ENCODE measurements at regions not wholly inside any gene's neighbourhood (a gene's known extent, or its start where the extent isn't known, plus 50 kb on each side); places are given as distances from the start of the nearest gene placed in this dataset.

- no peak overlapping the region for H3K4me3 ChIP-seq (ENCODE audit: low read length)
- intact Hi-C loops (cut with DNase I) = no loop called here
- WGBS = 89% methylated on average over 1 of the region's 1 CpG
- no peak for ATAC-seq
- H3K9me3 ChIP-seq (ENCODE audit: control insufficient read depth, low read length) = no peaks in the 10 kb centered on the region
- DNase-seq = no peak
- no peaks in the 10 kb centered on the region for H3K27me3 ChIP-seq (ENCODE audit: control insufficient read depth, insufficient read depth)
- H3K27ac ChIP-seq (ENCODE audit: low read length) = no peak overlapping the region
- H3K4me1 ChIP-seq (ENCODE audit: control insufficient read depth, insufficient read depth, low read length) = no peaks in the 10 kb centered on the region
These were observed 140.3 kb downstream of the SLC30A10 start for GRCh38 chr1:219788091-219788490.

GRCh38 chr1:219784660-219785381 is 143.5 kb downstream of the SLC30A10 start:
- peak in 1 of 3 donors; percentile 35 for DNase-seq
- Histone ChIP-seq H3K27ac (ENCODE audit: low read length) (no peak overlapping the region), H3K27me3 (ENCODE audit: control insufficient read depth, insufficient read depth) (no peaks in the 10 kb centered on the region), H3K4me1 (ENCODE audit: control insufficient read depth, insufficient read depth, low read length) (no peaks in the 10 kb centered on the region), H3K9me3 (ENCODE audit: control insufficient read depth, low read length) (no peaks in the 10 kb centered on the region), H3K4me3 (ENCODE audit: low read length) (no peak overlapping the region)
- ATAC-seq = peak; percentile 29 to 48
- WGBS = 53% methylated on average over 8 of the region's 8 CpGs
- intact Hi-C loops (cut with DNase I) = no loop called here

- ATAC-seq (no peak), DNase-seq (no peak)
- Histone ChIP-seq H3K9me3 (ENCODE audit: control insufficient read depth, low read length) (no peaks in the 10 kb centered on the region), H3K4me3 (ENCODE audit: low read length) (no peak overlapping the region), H3K27me3 (ENCODE audit: control insufficient read depth, insufficient read depth) (no peaks in the 10 kb centered on the region), H3K27ac (ENCODE audit: low read length) (no peak overlapping the region), H3K4me1 (ENCODE audit: control insufficient read depth, insufficient read depth, low read length) (no peaks in the 10 kb centered on the region)
- intact Hi-C loops (cut with DNase I) = no loop called here
- 87% methylated on average over 2 of the region's 2 CpGs for whole genome bisulfite sequencing
These were observed 144.6 kb downstream of the SLC30A10 start for GRCh38 chr1:219783605-219784235.

- 68% methylated on average over 3 of the region's 3 CpGs for WGBS
- Histone ChIP-seq H3K9me3 (ENCODE audit: control insufficient read depth, low read length) (no peaks in the 10 kb centered on the region), H3K4me1 (ENCODE audit: control insufficient read depth, insufficient read depth, low read length) (no peaks in the 10 kb centered on the region), H3K27me3 (ENCODE audit: control insufficient read depth, insufficient read depth) (no peaks in the 10 kb centered on the region), H3K4me3 (ENCODE audit: low read length) (no peak overlapping the region), H3K27ac (ENCODE audit: low read length) (no peak overlapping the region)
- intact Hi-C loops (cut with DNase I) = no loop called here
- ATAC-seq = no peak
- DNase-seq = no peak
These were observed 145.4 kb downstream of the SLC30A10 start for GRCh38 chr1:219782929-219783328.

- no peak overlapping the region for H3K4me3 ChIP-seq (ENCODE audit: low read length)
- H3K27ac ChIP-seq (ENCODE audit: low read length) = no peak overlapping the region
- DNase-seq = no peak
- 80% methylated on average over 4 of the region's 4 CpGs for WGBS
- H3K9me3 ChIP-seq (ENCODE audit: control insufficient read depth, low read length) = no peaks in the 10 kb centered on the region
- H3K27me3 ChIP-seq (ENCODE audit: control insufficient read depth, insufficient read depth) = no peaks in the 10 kb centered on the region
- H3K4me1 ChIP-seq (ENCODE audit: control insufficient read depth, insufficient read depth, low read length) = no peaks in the 10 kb centered on the region
- ATAC-seq = no peak
- intact Hi-C loops (cut with DNase I) = no loop called here
These were observed 146.0 kb downstream of the SLC30A10 start for GRCh38 chr1:219782311-219782710.

- H3K4me1 ChIP-seq (ENCODE audit: control insufficient read depth, insufficient read depth, low read length) = no peaks in the 10 kb centered on the region
- ATAC-seq (no peak), DNase-seq (no peak)
- intact Hi-C loops (cut with DNase I) = no loop called here
- H3K4me3 ChIP-seq (ENCODE audit: low read length) = no peak overlapping the region
- H3K27ac ChIP-seq (ENCODE audit: low read length) = no peak overlapping the region
- no peaks in the 10 kb centered on the region for H3K9me3 ChIP-seq (ENCODE audit: control insufficient read depth, low read length)
- H3K27me3 ChIP-seq (ENCODE audit: control insufficient read depth, insufficient read depth) = no peaks in the 10 kb centered on the region
These were observed 146.9 kb downstream of the SLC30A10 start for GRCh38 chr1:219781491-219781890.

GRCh38 chr1:219778793-219779369 is 149.5 kb downstream of the SLC30A10 start:
- no peak overlapping the region for H3K4me3 ChIP-seq (ENCODE audit: low read length)
- no peaks in the 10 kb centered on the region for H3K9me3 ChIP-seq (ENCODE audit: control insufficient read depth, low read length)
- H3K27ac ChIP-seq (ENCODE audit: low read length) = no peak overlapping the region
- 79% methylated on average over 4 of the region's 4 CpGs for WGBS
- intact Hi-C loops (cut with DNase I) = no loop called here
- ATAC-seq (no peak), DNase-seq (no peak)
- H3K4me1 ChIP-seq (ENCODE audit: control insufficient read depth, insufficient read depth, low read length) = no peaks in the 10 kb centered on the region
- no peaks in the 10 kb centered on the region for H3K27me3 ChIP-seq (ENCODE audit: control insufficient read depth, insufficient read depth)

GRCh38 chr1:219778110-219778509 is 150.2 kb downstream of the SLC30A10 start:
- H3K4me3 ChIP-seq (ENCODE audit: low read length) = no peak overlapping the region
- 74% methylated on average over 3 of the region's 3 CpGs for WGBS
- no peaks in the 10 kb centered on the region for H3K9me3 ChIP-seq (ENCODE audit: control insufficient read depth, low read length)
- ATAC-seq (no peak), DNase-seq (no peak)
- no peaks in the 10 kb centered on the region for H3K27me3 ChIP-seq (ENCODE audit: control insufficient read depth, insufficient read depth)
- intact Hi-C loops (cut with DNase I) = no loop called here
- no peak overlapping the region for H3K27ac ChIP-seq (ENCODE audit: low read length)
- H3K4me1 ChIP-seq (ENCODE audit: control insufficient read depth, insufficient read depth, low read length) = no peaks in the 10 kb centered on the region

- Histone ChIP-seq H3K9me3 (ENCODE audit: control insufficient read depth, low read length) (no peaks in the 10 kb centered on the region), H3K4me3 (ENCODE audit: low read length) (no peak overlapping the region), H3K4me1 (ENCODE audit: control insufficient read depth, insufficient read depth, low read length) (no peaks in the 10 kb centered on the region), H3K27me3 (ENCODE audit: control insufficient read depth, insufficient read depth) (no peaks in the 10 kb centered on the region), H3K27ac (ENCODE audit: low read length) (no peak overlapping the region)
- ATAC-seq (no peak), DNase-seq (no peak)
- 94% methylated on average over 2 of the region's 2 CpGs for WGBS
- intact Hi-C loops (cut with DNase I) = no loop called here
These were observed 154.0 kb downstream of the SLC30A10 start for GRCh38 chr1:219774386-219774785.

- 65% methylated on average over 3 of the region's 3 CpGs for WGBS
- H3K9me3 ChIP-seq (ENCODE audit: control insufficient read depth, low read length) = no peaks in the 10 kb centered on the region
- H3K4me1 ChIP-seq (ENCODE audit: control insufficient read depth, insufficient read depth, low read length) = no peaks in the 10 kb centered on the region
- H3K27ac ChIP-seq (ENCODE audit: low read length) = no peak overlapping the region
- no peaks in the 10 kb centered on the region for H3K27me3 ChIP-seq (ENCODE audit: control insufficient read depth, insufficient read depth)
- no peak for DNase-seq
- H3K4me3 ChIP-seq (ENCODE audit: low read length) = no peak overlapping the region
- ATAC-seq = no peak
- intact Hi-C loops (cut with DNase I) = no loop called here
These were observed 154.6 kb downstream of the SLC30A10 start for GRCh38 chr1:219773775-219774174.

GRCh38 chr1:219773110-219773509 is 155.2 kb downstream of the SLC30A10 start:
- no peak overlapping the region for H3K4me3 ChIP-seq (ENCODE audit: low read length)
- no peaks in the 10 kb centered on the region for H3K4me1 ChIP-seq (ENCODE audit: control insufficient read depth, insufficient read depth, low read length)
- H3K9me3 ChIP-seq (ENCODE audit: control insufficient read depth, low read length) = no peaks in the 10 kb centered on the region
- 21% methylated on average over 1 of the region's 1 CpG for WGBS
- intact Hi-C loops (cut with DNase I) = no loop called here
- ATAC-seq = peak in 1 of 2 donors; percentile 41
- DNase-seq = no peak
- H3K27me3 ChIP-seq (ENCODE audit: control insufficient read depth, insufficient read depth) = no peaks in the 10 kb centered on the region
- no peak overlapping the region for H3K27ac ChIP-seq (ENCODE audit: low read length)
